ENCODE measurements at regions not wholly inside any gene's neighbourhood (a gene's known extent, or its start where the extent isn't known, plus 50 kb on each side); places are given as distances from the start of the nearest gene placed in this dataset.

DNA sequence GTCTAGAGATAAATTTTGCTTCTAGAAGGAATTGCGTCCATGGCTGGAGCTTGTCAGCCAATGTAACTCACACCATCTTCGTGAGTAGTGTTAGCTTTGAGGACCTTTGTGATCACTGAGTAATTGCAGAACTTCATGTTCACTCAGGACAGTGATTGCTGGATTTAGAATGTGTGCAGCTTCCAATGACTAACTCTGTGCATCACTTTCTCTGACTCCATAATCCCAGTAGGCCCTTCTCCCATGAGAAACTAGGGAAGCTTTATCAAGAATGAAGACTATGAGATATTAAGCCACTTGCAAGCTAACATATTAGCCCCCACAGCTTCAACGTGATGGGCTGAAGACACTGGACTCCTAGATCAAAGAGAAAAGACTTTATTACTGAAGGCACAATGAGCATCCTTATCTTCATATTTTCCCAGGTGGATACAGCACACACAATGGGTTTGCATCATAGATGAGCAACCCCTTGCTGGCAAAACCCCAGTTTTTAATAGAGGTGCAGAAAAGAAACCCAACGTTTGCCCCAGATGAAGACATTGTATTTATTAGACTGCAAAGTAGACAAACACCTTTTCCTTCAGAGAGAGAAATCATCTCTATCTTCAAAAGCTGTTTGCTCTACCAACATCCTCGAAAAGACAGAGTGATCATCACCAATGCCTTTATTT, 561.0 kb downstream of the LTN1 start:
- no peaks in the 10 kb centered on the region for H3K79me2 ChIP-seq (ENCODE audit: control insufficient read depth, insufficient read depth, low read length)
- DNase-seq: no peak
- no peaks in the 10 kb centered on the region for H3K9me3 ChIP-seq (ENCODE audit: control extremely low read depth in 1 of 3, control insufficient read depth in 2 of 3, insufficient read depth in 1 of 3, low read length in 2 of 3)
- ChIA-PET POLR2A (no interaction called here), CTCF (no interaction called here)
- no peaks in the 10 kb centered on the region for H3K4me1 ChIP-seq (ENCODE audit: control insufficient read depth in 2 of 2, insufficient read depth in 2 of 2, low read length in 2 of 2)
- no peaks in the 10 kb centered on the region for H3K36me3 ChIP-seq (replicated peaks in 1 of 2; ENCODE audit: control extremely low read depth in 1 of 2, control insufficient read depth in 1 of 2, extremely low read depth in 1 of 2, insufficient read depth in 2 of 2, low read length in 1 of 2)
- no peak overlapping the region for H3K4me3 ChIP-seq (ENCODE audit: control extremely low read depth in 1 of 5, extremely low read depth in 1 of 5, insufficient read depth in 1 of 5, low read depth in 2 of 5, low read length in 4 of 5)
- no peaks in the 10 kb centered on the region for H3K27me3 ChIP-seq (replicated peaks in 1 of 4; ENCODE audit: control extremely low read depth in 1 of 4, control insufficient read depth in 3 of 4, insufficient read depth in 4 of 4, low read length in 3 of 4)
- H3K9me3 Mint-ChIP-seq (ENCODE audit: insufficient read depth): no peaks in the 10 kb centered on the region
- H3K4me1 Mint-ChIP-seq: no peaks in the 10 kb centered on the region
- TF ChIP-seq, protein P1, sequence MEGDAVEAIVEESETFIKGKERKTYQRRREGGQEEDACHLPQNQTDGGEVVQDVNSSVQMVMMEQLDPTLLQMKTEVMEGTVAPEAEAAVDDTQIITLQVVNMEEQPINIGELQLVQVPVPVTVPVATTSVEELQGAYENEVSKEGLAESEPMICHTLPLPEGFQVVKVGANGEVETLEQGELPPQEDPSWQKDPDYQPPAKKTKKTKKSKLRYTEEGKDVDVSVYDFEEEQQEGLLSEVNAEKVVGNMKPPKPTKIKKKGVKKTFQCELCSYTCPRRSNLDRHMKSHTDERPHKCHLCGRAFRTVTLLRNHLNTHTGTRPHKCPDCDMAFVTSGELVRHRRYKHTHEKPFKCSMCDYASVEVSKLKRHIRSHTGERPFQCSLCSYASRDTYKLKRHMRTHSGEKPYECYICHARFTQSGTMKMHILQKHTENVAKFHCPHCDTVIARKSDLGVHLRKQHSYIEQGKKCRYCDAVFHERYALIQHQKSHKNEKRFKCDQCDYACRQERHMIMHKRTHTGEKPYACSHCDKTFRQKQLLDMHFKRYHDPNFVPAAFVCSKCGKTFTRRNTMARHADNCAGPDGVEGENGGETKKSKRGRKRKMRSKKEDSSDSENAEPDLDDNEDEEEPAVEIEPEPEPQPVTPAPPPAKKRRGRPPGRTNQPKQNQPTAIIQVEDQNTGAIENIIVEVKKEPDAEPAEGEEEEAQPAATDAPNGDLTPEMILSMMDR (IDR thresholded peaks at IDR 0.05): no peak
- TF ChIP-seq EZH2 (IDR thresholded peaks at IDR 0.05; ENCODE audit: borderline replicate concordance, insufficient read depth, low read depth, low read length, poor library complexity, severe bottlenecking): no peak
- H3K27ac Mint-ChIP-seq: no peak overlapping the region
- no peaks in the 10 kb centered on the region for H3K27me3 Mint-ChIP-seq
- no peaks in the 10 kb centered on the region for H4K20me1 ChIP-seq (ENCODE audit: control insufficient read depth, insufficient read depth, low read length, poor library complexity, severe bottlenecking)
- no peak overlapping the region for H2AFZ ChIP-seq (ENCODE audit: insufficient read depth, low read depth, low read length, poor library complexity, severe bottlenecking)
- no peak overlapping the region for H3K4me2 ChIP-seq (replicated peaks; ENCODE audit: low read depth, low read length, poor library complexity, severe bottlenecking)
- 73% methylated on average over 2 of the region's 5 CpGs for WGBS (ENCODE audit: insufficient coverage)
- no peak overlapping the region for H3K4me3 Mint-ChIP-seq
- no peak overlapping the region for H3K27ac ChIP-seq (ENCODE audit: low read length in 2 of 2)
- ATAC-seq (ENCODE audit: low read depth): no peak
- no peak overlapping the region for H3K9ac ChIP-seq (ENCODE audit: low read length)
- intact Hi-C loops (cut with micrococcal nuclease): no loop called here

DNA sequence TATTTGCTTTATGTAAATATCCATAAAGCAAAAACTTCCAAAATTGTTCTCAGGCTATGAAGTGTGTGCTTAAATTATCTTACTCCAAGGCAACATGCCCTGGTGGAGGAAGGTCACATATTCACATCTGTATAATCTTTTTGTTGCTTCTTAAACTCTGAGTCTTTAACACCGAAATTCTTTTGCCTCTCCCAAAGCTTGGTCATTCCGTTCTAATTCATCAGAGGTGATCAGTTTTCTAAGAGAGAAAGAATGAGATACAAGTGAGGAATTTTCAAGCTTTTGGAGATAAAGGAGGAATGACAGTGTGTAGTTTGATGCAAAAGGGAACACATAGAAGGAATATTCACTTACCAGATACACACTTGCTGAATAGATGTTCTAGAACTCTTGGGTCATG, 561.7 kb downstream of the LTN1 start:
- intact Hi-C loops (cut with micrococcal nuclease): no loop called here
- H3K27me3 ChIP-seq (replicated peaks in 1 of 4; ENCODE audit: control extremely low read depth in 1 of 4, control insufficient read depth in 3 of 4, insufficient read depth in 4 of 4, low read length in 3 of 4): no peaks in the 10 kb centered on the region
- no peak overlapping the region for H3K9ac ChIP-seq (ENCODE audit: low read length)
- Mint-ChIP-seq H3K9me3 (ENCODE audit: insufficient read depth) (no peaks in the 10 kb centered on the region), H3K4me1 (no peaks in the 10 kb centered on the region), H3K27ac (no peak overlapping the region), H3K4me3 (no peak overlapping the region), H3K27me3 (no peaks in the 10 kb centered on the region)
- CTCF ChIA-PET: no interaction called here
- no peak for TF ChIP-seq EZH2 (IDR thresholded peaks at IDR 0.05; ENCODE audit: borderline replicate concordance, insufficient read depth, low read depth, low read length, poor library complexity, severe bottlenecking)
- TF ChIP-seq, protein P1 (IDR thresholded peaks at IDR 0.05): no peak
- H4K20me1 ChIP-seq (ENCODE audit: control insufficient read depth, insufficient read depth, low read length, poor library complexity, severe bottlenecking): no peaks in the 10 kb centered on the region
- no peak overlapping the region for H3K4me3 ChIP-seq (ENCODE audit: control extremely low read depth in 1 of 5, extremely low read depth in 1 of 5, insufficient read depth in 1 of 5, low read depth in 2 of 5, low read length in 4 of 5)
- H3K79me2 ChIP-seq (ENCODE audit: control insufficient read depth, insufficient read depth, low read length): no peaks in the 10 kb centered on the region
- H2AFZ ChIP-seq (ENCODE audit: insufficient read depth, low read depth, low read length, poor library complexity, severe bottlenecking): no peak overlapping the region
- ATAC-seq (ENCODE audit: low read depth): no peak
- no peaks in the 10 kb centered on the region for H3K36me3 ChIP-seq (replicated peaks in 1 of 2; ENCODE audit: control extremely low read depth in 1 of 2, control insufficient read depth in 1 of 2, extremely low read depth in 1 of 2, insufficient read depth in 2 of 2, low read length in 1 of 2)
- no peak overlapping the region for H3K27ac ChIP-seq (ENCODE audit: low read length in 2 of 2)
- no peak overlapping the region for H3K4me2 ChIP-seq (replicated peaks; ENCODE audit: low read depth, low read length, poor library complexity, severe bottlenecking)
- H3K9me3 ChIP-seq (ENCODE audit: control extremely low read depth in 1 of 3, control insufficient read depth in 2 of 3, insufficient read depth in 1 of 3, low read length in 2 of 3): no peaks in the 10 kb centered on the region
- no CpG with 5 or more reads among the region's 2 CpGs for WGBS (ENCODE audit: insufficient coverage)
- POLR2A ChIA-PET: no interaction called here
- DNase-seq: no peak
- no peaks in the 10 kb centered on the region for H3K4me1 ChIP-seq (ENCODE audit: control insufficient read depth in 2 of 2, insufficient read depth in 2 of 2, low read length in 2 of 2)
